A549 (cell line): ENCODE measurements at regions not wholly inside any gene's neighbourhood (a gene's known extent, or its start where the extent isn't known, plus 50 kb on each side); places are given as distances from the start of the nearest gene placed in this dataset.

Experiments used
- ATAC-seq, 2 experiments: fragments of 200-7000 bp in 1 of 2; fragments of >200 bp in 1 of 2; cut with Nextera tagmentation in 1 of 2; cut with Tn5 transposase in 1 of 2; 3 replicates each; pipeline versions ENCODE4 v1.8.0 to v1.9.1; 2018 to 2020; ENCODE audit warnings: mild to moderate bottlenecking in 1 of 2, moderate library complexity in 1 of 2
- CTCF ChIA-PET: fragments of 300-600 bp; sonication (Branson Sonifier 250); formaldehyde crosslinking; extraction: SDS; loops from one replicate; lab custom pipeline; 2021; ENCODE audit warnings: antibody characterized with exemption, inconsistent platforms; lab: Yijun Ruan, JAX
- POLR2A ChIA-PET: fragments of 350-600 bp; formaldehyde crosslinking; extraction: SDS; loops from one replicate; lab custom pipeline; 2021; ENCODE audit warnings: antibody characterized with exemption, inconsistent platforms; lab: Yijun Ruan, JAX
- DNase-seq, 2 experiments: peaks; one replicate each; pipeline versions ENCODE4 v3.0.0 to v3.0.0-alpha.2; 2011 to 2016; ENCODE audit warnings: low read depth in 1 of 2, low spot score in 1 of 2
- FAIRE-seq: peaks from 2 replicates; lab custom pipeline; 2011; peaks lifted over from hg19 to GRCh38; lab: Jason Lieb, UNC
- H3K27ac ChIP-seq, 2 experiments: fragments of >200 bp; sonication (Bioruptor Twin); formaldehyde crosslinking; 3 replicates each; pipeline ENCODE4 v1.5.1; 2016 to 2017
- H3K4me1 ChIP-seq: fragments of >200 bp; sonication (Bioruptor Twin); formaldehyde crosslinking; 3 replicates; pipeline ENCODE4 v1.6.1; 2016
- H3K4me2 ChIP-seq: fragments of >200 bp; sonication (Bioruptor Twin); formaldehyde crosslinking; 3 replicates; pipeline ENCODE4 v1.6.1; 2016
- H3K4me3 ChIP-seq: fragments of >200 bp; sonication (Bioruptor Twin); formaldehyde crosslinking; 3 replicates; pipeline ENCODE4 v1.5.1; 2016
- H3K9me3 ChIP-seq: fragments of >200 bp; sonication (Bioruptor Twin); formaldehyde crosslinking; 3 replicates; pipeline ENCODE4 v1.6.1; 2016
- ATOH8 ChIP-seq: fragments of 250-450 bp; sonication (Bioruptor Pico); IDR thresholded peaks from 2 replicates; pipeline ENCODE4 v1.5.0; 2020; ENCODE audit warnings: low read depth, mild to moderate bottlenecking, moderate library complexity
- CBX8 ChIP-seq: fragments of 200-600 bp; sonication (generic); IDR thresholded peaks from 2 replicates; pipeline ENCODE4 v1.6.1; 2016
- CTCF ChIP-seq: fragments of >200 bp; sonication (Bioruptor Twin); formaldehyde crosslinking; IDR thresholded peaks from 3 replicates; pipeline ENCODE4 v1.5.1; 2016
- E2F6 ChIP-seq: IDR thresholded peaks from 2 replicates; pipeline ENCODE4 v1.6.1; 2012; ENCODE audit warnings: low read depth, borderline replicate concordance
- EHF ChIP-seq: fragments of 250-450 bp; sonication (Bioruptor Pico); IDR thresholded peaks from 2 replicates; pipeline ENCODE4 v1.5.0; 2020; ENCODE audit warnings: mild to moderate bottlenecking
- ESRRA ChIP-seq: fragments of 150-350 bp; IDR thresholded peaks from 2 replicates; pipeline ENCODE4 v1.6.1; 2014; ENCODE audit warnings: mild to moderate bottlenecking, low read length, borderline replicate concordance
- HES2 ChIP-seq: fragments of >200 bp; sonication (Bioruptor Twin); formaldehyde crosslinking; IDR thresholded peaks from 2 replicates; pipeline ENCODE4 v1.6.1; 2016
- HEYL ChIP-seq: fragments of 250-450 bp; sonication (Bioruptor Pico); IDR thresholded peaks from 2 replicates; pipeline ENCODE4 v1.8.0; 2021; ENCODE audit warnings: mild to moderate bottlenecking, moderate library complexity
- HMGXB4 ChIP-seq: fragments of 250-450 bp; sonication (Bioruptor Pico); IDR thresholded peaks from 2 replicates; pipeline ENCODE4 v1.5.0; 2021; ENCODE audit warnings: mild to moderate bottlenecking, moderate library complexity, borderline replicate concordance
- HOXA7 ChIP-seq: fragments of 250-450 bp; sonication (Bioruptor Pico); IDR thresholded peaks from 2 replicates; pipeline ENCODE4 v1.5.0; 2020; ENCODE audit warnings: mild to moderate bottlenecking, moderate library complexity
- KDM5A ChIP-seq: fragments of 200-600 bp; sonication (generic); IDR thresholded peaks from 2 replicates; pipeline ENCODE4 v1.6.1; 2016; ENCODE audit warnings: antibody characterized with exemption, mild to moderate bottlenecking
- MAZ ChIP-seq: fragments of 150-350 bp; IDR thresholded peaks from 2 replicates; pipeline ENCODE4 v1.6.1; 2014; ENCODE audit warnings: antibody characterized with exemption, low read depth, low read length, borderline replicate concordance
- MYC ChIP-seq: IDR thresholded peaks from 2 replicates; pipeline ENCODE4 v1.6.1; 2012; ENCODE audit warnings: mild to moderate bottlenecking, inconsistent platforms, low read length, improper control_type of control experiment, borderline replicate concordance
- NFE2L2 ChIP-seq: fragments of 150-350 bp; conservative IDR thresholded peaks from 2 replicates; pipeline ENCODE4 v1.6.1; 2014; ENCODE audit warnings: low read length
- NPAS2 ChIP-seq: fragments of 250-450 bp; sonication (Bioruptor Pico); IDR thresholded peaks from 2 replicates; pipeline ENCODE4 v1.8.0; 2022; ENCODE audit warnings: mild to moderate bottlenecking, moderate library complexity, borderline replicate concordance
- RCOR1 ChIP-seq: fragments of 150-350 bp; IDR thresholded peaks from 2 replicates; pipeline ENCODE4 v1.6.1; 2014; ENCODE audit warnings: antibody characterized with exemption, low read length, low read depth
- SREBF2 ChIP-seq: fragments of 450-650 bp; IDR thresholded peaks from 2 replicates; pipeline ENCODE4 v1.6.1; 2014; ENCODE audit warnings: mild to moderate bottlenecking, moderate library complexity
- ZC3H11A ChIP-seq: fragments of 450-650 bp; IDR thresholded peaks from 2 replicates; pipeline ENCODE4 v1.6.1; 2014; ENCODE audit warnings: antibody characterized with exemption, mild to moderate bottlenecking
- WGBS: methylation state at CpG from one replicate; pipeline ENCODE4 v1.1.6; 2017; ENCODE audit errors: missing lambda C conversion rate; 5-methylcytosine and 5-hydroxymethylcytosine counted together

- ATAC-seq (no peak), DNase-seq (no peak), FAIRE-seq (no peak)
- Histone ChIP-seq H3K4me2 (no peak overlapping the region), H3K4me3 (no peak overlapping the region), H3K9me3 (no peaks in the 10 kb centered on the region), H3K27ac (no peak overlapping the region), H3K4me1 (no peaks in the 10 kb centered on the region)
- CTCF ChIA-PET: no interaction called here
- TF ChIP-seq RCOR1 (no peak), ATOH8 (no peak), CBX8 (no peak), ZC3H11A (no peak), EHF (CRISPR knock-in tag) (no peak), ESRRA (no peak)
- POLR2A ChIA-PET: no interaction called here
- WGBS: 38% methylated on average over 6 of the region's 6 CpGs
Measured at GRCh38 chr16:50997679-50998078, 153.4 kb downstream of the SALL1 start.

GRCh38 chr16:50996830-50997186 is 154.3 kb downstream of the SALL1 start:
- TF ChIP-seq CTCF (no peak), E2F6 (no peak), HOXA7 (CRISPR knock-in tag) (no peak), MAZ (no peak), HEYL (no peak), MYC (no peak), KDM5A (no peak), HMGXB4 (CRISPR knock-in tag) (no peak), NPAS2 (CRISPR knock-in tag) (no peak)
- Histone ChIP-seq H3K9me3 (no peaks in the 10 kb centered on the region), H3K4me1 (no peaks in the 10 kb centered on the region), H3K4me2 (no peak overlapping the region), H3K4me3 (no peak overlapping the region), H3K27ac (no peak overlapping the region)
- FAIRE-seq: no peak
- 3% methylated on average over 3 of the region's 4 CpGs for WGBS
- ChIA-PET POLR2A (no interaction called here), CTCF (no interaction called here)
- DNase-seq: no peak
- no peak for ATAC-seq

GRCh38 chr16:50996166-50996829 is 154.8 kb downstream of the SALL1 start:
- ChIA-PET POLR2A (no interaction called here), CTCF (no interaction called here)
- DNase-seq (no peak), FAIRE-seq (no peak), ATAC-seq (no peak)
- no peak overlapping the region for H3K4me2 ChIP-seq
- no peaks in the 10 kb centered on the region for H3K4me1 ChIP-seq
- no peak overlapping the region for H3K27ac ChIP-seq
- no peaks in the 10 kb centered on the region for H3K9me3 ChIP-seq
- H3K4me3 ChIP-seq: no peak overlapping the region
- 32% methylated on average over 11 of the region's 12 CpGs for WGBS
- TF ChIP-seq HES2: no peak
- TF ChIP-seq NFE2L2: no peak
- no peak for TF ChIP-seq ESRRA
- TF ChIP-seq SREBF2: no peak
